COR-L47 (cell line): ENCODE measurements at regions not wholly inside any gene's neighbourhood (a gene's known extent, or its start where the extent isn't known, plus 50 kb on each side); places are given as distances from the start of the nearest gene placed in this dataset.
A peak's percentile ranks its signal among the peaks of the same experiment; 100 is the strongest.

ENCODE experiments used
- DNase-seq: peaks from one replicate; lab custom pipeline; 2025; lab: John Stamatoyannopoulos, UW

- no peak for DNase-seq
Measured at GRCh38 chr3:127483902-127484591, 106.5 kb downstream of the TPRA1 start.

GRCh38 chr3:127483005-127483641 lies 107.4 kb downstream of the TPRA1 start:
- no peak for DNase-seq

- DNase-seq, result no peak
Measured at GRCh38 chr3:127482216-127483004, 108.1 kb downstream of the TPRA1 start.

GRCh38 chr3:127480196-127480954 lies 110.2 kb downstream of the TPRA1 start:
- DNase-seq, result no peak

GRCh38 chr3:127479449-127479848 lies 111.1 kb downstream of the TPRA1 start:
- no peak for DNase-seq

GRCh38 chr3:127478922-127479321 lies 111.6 kb downstream of the TPRA1 start:
- no peak for DNase-seq

GRCh38 chr3:127477396-127477795 lies 113.1 kb downstream of the TPRA1 start:
- DNase-seq, result no peak

- DNase-seq, result no peak
Measured at GRCh38 chr3:127476936-127477335, 113.6 kb downstream of the TPRA1 start.

- no peak for DNase-seq
Measured at GRCh38 chr3:127475975-127476705, 114.4 kb downstream of the TPRA1 start.

- DNase-seq, result no peak
Measured at GRCh38 chr3:127475391-127475790, 115.1 kb downstream of the TPRA1 start.

- DNase-seq, result no peak
Measured at GRCh38 chr3:127473244-127474024, 117.1 kb downstream of the TPRA1 start.

- no peak for DNase-seq
Measured at GRCh38 chr3:127472506-127472905, 118.0 kb downstream of the TPRA1 start.

- DNase-seq, result no peak
Measured at GRCh38 chr3:127471142-127471541, 119.4 kb downstream of the TPRA1 start.

GRCh38 chr3:127469760-127470159 lies 120.8 kb downstream of the TPRA1 start:
- DNase-seq, result no peak

- DNase-seq, result no peak
Measured at GRCh38 chr3:127467391-127467790, 123.1 kb downstream of the TPRA1 start.

- no peak for DNase-seq
Measured at GRCh38 chr3:127464642-127465041, 125.9 kb downstream of the TPRA1 start.

GRCh38 chr3:127462111-127462655 lies 128.3 kb downstream of the TPRA1 start:
- DNase-seq, result no peak

- peak; percentile 88 for DNase-seq
Measured at GRCh38 chr3:127461286-127461910, 129.1 kb downstream of the TPRA1 start.

GRCh38 chr3:127459891-127460290 lies 130.6 kb downstream of the TPRA1 start:
- no peak for DNase-seq
